IMR-90 (cell line): ENCODE measurements at regions not wholly inside any gene's neighbourhood (a gene's known extent, or its start where the extent isn't known, plus 50 kb on each side); places are given as distances from the start of the nearest gene placed in this dataset.
A peak's percentile ranks its signal among the peaks of the same experiment; 100 is the strongest.

Source experiments
- ATAC-seq: fragments of 200-7000 bp; cut with Tn5 transposase; 2 replicates; pipeline ENCODE4 v1.9.1; 2020; ENCODE audit warnings: low read depth, mild to moderate bottlenecking, moderate library complexity
- BruUV-seq: library from RNA; stranded (reverse); fragments of 400-500 nt; replicated peaks from 2 replicates; lab custom pipeline; 2021; lab: Mats Ljungman, UMichigan
- CTCF ChIA-PET: fragments of 300-600 bp; formaldehyde crosslinking; extraction: SDS; loops from one replicate; lab custom pipeline; 2021; ENCODE audit warnings: antibody characterized with exemption; lab: Yijun Ruan, JAX
- POLR2A ChIA-PET: fragments of 300-600 bp; sonication (Branson Sonifier 250); formaldehyde crosslinking; loops from one replicate; lab custom pipeline; 2022; ENCODE audit warnings: antibody characterized with exemption; ENCODE audit not compliant: unreplicated experiment; lab: Charles Lee
- DNase-seq: peaks from one replicate; pipeline ENCODE4 v3.0.0; 2013
- H2AFZ ChIP-seq: replicated peaks from 2 replicates; pipeline ENCODE3; 2013; ENCODE audit warnings: low read length, mild to moderate bottlenecking; ENCODE audit not compliant: poor library complexity
- H2AK5ac ChIP-seq: 2 replicates; pipeline ENCODE4 v1.6.1; 2013; ENCODE audit warnings: low read depth, low read length, inconsistent platforms
- H2AK9ac ChIP-seq: replicated peaks from 2 replicates; pipeline ENCODE3; 2013; ENCODE audit warnings: mild to moderate bottlenecking, low read depth, low read length, moderate library complexity; ENCODE audit not compliant: poor library complexity
- H2BK120ac ChIP-seq: 2 replicates; pipeline ENCODE4 v1.6.1; 2013; ENCODE audit warnings: low read depth, low read length, inconsistent platforms
- H2BK15ac ChIP-seq: 3 replicates; pipeline ENCODE4 v1.6.1; 2013; ENCODE audit warnings: low read depth, low read length, inconsistent platforms
- H2BK20ac ChIP-seq: 2 replicates; pipeline ENCODE4 v1.6.1; 2013; ENCODE audit warnings: low read depth, mild to moderate bottlenecking, inconsistent platforms, low read length, moderate library complexity
- H2BK5ac ChIP-seq: 2 replicates; pipeline ENCODE4 v1.6.1; 2013; ENCODE audit warnings: mild to moderate bottlenecking, low read depth, low read length, inconsistent platforms; ENCODE audit not compliant: poor library complexity, severe bottlenecking
- H3K14ac ChIP-seq: replicated peaks from 2 replicates; pipeline ENCODE4 v1.6.1; 2013; ENCODE audit warnings: low read depth, low read length, inconsistent platforms
- H3K18ac ChIP-seq: 2 replicates; pipeline ENCODE4 v1.6.1; 2013; ENCODE audit warnings: low read depth, low read length, control low read depth
- H3K23ac ChIP-seq: 2 replicates; pipeline ENCODE4 v1.6.1; 2013; ENCODE audit warnings: low read depth, low read length, inconsistent platforms
- H3K27ac ChIP-seq: 2 replicates; pipeline ENCODE4 v1.5.1; 2013; ENCODE audit warnings: mild to moderate bottlenecking, control low read depth, low read length; ENCODE audit not compliant: insufficient read depth
- H3K27me3 ChIP-seq: 2 replicates; pipeline ENCODE4 v1.6.1; 2013; ENCODE audit warnings: low read length; ENCODE audit not compliant: control insufficient read depth, insufficient read depth
- H3K36me3 ChIP-seq: 2 replicates; pipeline ENCODE4 v1.6.1; 2013; ENCODE audit warnings: low read length, mixed read lengths; ENCODE audit not compliant: control insufficient read depth, insufficient read depth
- H3K4ac ChIP-seq: 2 replicates; pipeline ENCODE4 v1.6.1; 2013; ENCODE audit warnings: low read depth, low read length, inconsistent platforms
- H3K4me1 ChIP-seq: 2 replicates; pipeline ENCODE4 v1.6.1; 2013; ENCODE audit warnings: low read length, mixed read lengths; ENCODE audit not compliant: control insufficient read depth, insufficient read depth
- H3K4me2 ChIP-seq: 2 replicates; pipeline ENCODE4 v1.6.1; 2013; ENCODE audit warnings: low read depth, mild to moderate bottlenecking, control low read depth, low read length, moderate library complexity
- H3K4me3 ChIP-seq: 2 replicates; pipeline ENCODE4 v1.5.1; 2013; ENCODE audit warnings: low read depth, mild to moderate bottlenecking, control low read depth, low read length, moderate library complexity; ENCODE audit not compliant: insufficient read depth
- H3K56ac ChIP-seq: 2 replicates; pipeline ENCODE4 v1.6.1; 2013; ENCODE audit warnings: low read length, inconsistent platforms; ENCODE audit not compliant: insufficient read depth; ENCODE audit errors: extremely low read depth
- H3K79me1 ChIP-seq, 2 experiments: 2 replicates each; pipeline ENCODE4 v1.6.1; 2013; ENCODE audit warnings: low read length in 2 of 2, inconsistent platforms in 1 of 2, low read depth in 1 of 2
- H3K9ac ChIP-seq: 2 replicates; pipeline ENCODE4 v1.6.1; 2013; ENCODE audit warnings: low read depth, low read length, control low read depth
- H3K9me1 ChIP-seq: 2 replicates; pipeline ENCODE4 v1.6.1; 2013; ENCODE audit warnings: low read length, inconsistent platforms; ENCODE audit not compliant: insufficient read depth
- H3K9me3 ChIP-seq: 2 replicates; pipeline ENCODE4 v1.6.1; 2013; ENCODE audit warnings: low read length; ENCODE audit not compliant: control insufficient read depth, insufficient read depth
- H4K20me1 ChIP-seq: 2 replicates; pipeline ENCODE4 v1.6.1; 2013; ENCODE audit warnings: low read length, inconsistent platforms; ENCODE audit not compliant: insufficient read depth
- H4K5ac ChIP-seq: 2 replicates; pipeline ENCODE4 v1.6.1; 2013; ENCODE audit warnings: mild to moderate bottlenecking, low read depth, low read length, control low read depth
- H4K8ac ChIP-seq, 2 experiments: 2 replicates each; pipeline ENCODE4 v1.6.1; 2013; ENCODE audit warnings: low read depth in 2 of 2, low read length in 2 of 2, control low read depth in 1 of 2, inconsistent platforms in 1 of 2
- H4K91ac ChIP-seq: 2 replicates; pipeline ENCODE4 v1.6.1; 2013; ENCODE audit warnings: low read depth, low read length, inconsistent platforms; ENCODE audit not compliant: insufficient read depth
- MAFK ChIP-seq: IDR thresholded peaks from 2 replicates; pipeline ENCODE4 v1.6.1; 2012; ENCODE audit warnings: low read depth, low read length, improper control_type of control experiment
- POLR2A ChIP-seq: IDR thresholded peaks from 2 replicates; pipeline ENCODE4 v1.6.1; 2012; ENCODE audit warnings: mild to moderate bottlenecking, low read depth, low read length
- WGBS, 2 experiments: methylation state at CpG; one replicate each; pipeline versions ENCODE4 v1.1.5 to v1.1.7; 2013; ENCODE audit warnings: missing lambda C conversion rate in 2 of 2; ENCODE audit not compliant: insufficient read length in 1 of 2; ENCODE audit errors: extremely low coverage in 2 of 2; 5-methylcytosine and 5-hydroxymethylcytosine counted together
- dilution Hi-C: fragments of 300-500 bp; cut with HindIII; formaldehyde crosslinking; loops from one replicate; pipeline ENCODE4 v1.14.3; 2018; ENCODE audit warnings: low sequenced_read_pairs; ENCODE audit not compliant: unreplicated experiment
- in situ Hi-C: fragments of 300-500 bp; cut with MboI; formaldehyde crosslinking; loops from 3 replicates; pipeline ENCODE4 v1.14.3; 2019; ENCODE audit warnings: low sequenced_read_pairs, inconsistent platforms, mixed read lengths
- intact Hi-C: fragments of 100-400 bp; cut with micrococcal nuclease; formaldehyde crosslinking; loops from 2 replicates; pipeline ENCODE4 v1.10.0; 2022

DNA sequence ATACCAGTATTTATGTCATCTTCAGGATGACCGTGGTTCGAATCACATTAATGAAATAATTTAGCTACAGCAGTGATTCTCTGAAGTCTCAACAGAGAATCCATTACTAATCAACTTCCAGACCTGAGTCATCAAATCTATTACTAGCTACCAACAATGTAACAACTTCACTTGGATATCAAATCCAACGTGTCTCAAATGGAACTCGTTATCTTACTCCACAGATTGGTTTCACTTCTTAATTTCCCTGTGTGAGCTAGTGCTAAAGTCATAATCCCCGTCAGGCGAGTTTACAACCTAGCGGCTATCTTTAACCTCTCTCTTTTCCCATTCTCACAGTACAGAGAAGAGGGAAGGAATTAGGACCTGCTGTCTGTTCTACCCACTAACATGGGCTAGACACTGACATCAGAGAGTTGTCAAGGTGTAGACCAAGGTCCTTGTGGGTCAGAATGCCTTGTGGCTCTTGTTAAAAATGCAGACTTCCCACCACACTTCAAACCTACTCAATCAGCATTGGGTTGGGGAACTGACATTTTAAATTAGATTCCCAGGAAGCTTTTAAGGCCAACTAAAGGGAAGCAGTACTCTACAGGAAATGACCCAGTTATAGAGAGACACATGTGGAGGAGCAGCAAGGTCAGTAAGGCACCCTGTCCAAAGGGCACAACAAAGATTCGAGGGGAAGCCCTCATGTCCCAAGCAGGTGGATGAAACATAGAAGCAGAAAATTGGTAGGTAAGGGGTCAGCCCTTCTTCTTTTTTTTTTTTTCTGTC is 57.3 kb upstream of the GSAP start:
- H2AFZ ChIP-seq = no peak overlapping the region
- peak; percentile 48; the same call in 1 of the 2 replicates for TF ChIP-seq MAFK
- TF ChIP-seq POLR2A = no peak
- no peak overlapping the region for H3K14ac ChIP-seq
- H3K23ac ChIP-seq = no peak overlapping the region
- no peaks in the 10 kb centered on the region for H3K27me3 ChIP-seq
- no TSS peak for BruUV-seq
- DNase-seq (peak; percentile 7), ATAC-seq (no peak)
- in situ Hi-C loops (no loop called here), dilution Hi-C loops (no loop called here), intact Hi-C loops (no loop called here)
- no peaks in the 10 kb centered on the region for H3K9me3 ChIP-seq
- ChIA-PET CTCF (no interaction called here), POLR2A (no interaction called here)
- H3K4ac ChIP-seq = no peak overlapping the region
- H2AK5ac ChIP-seq = 0 out of 2 replicates have a peak overlapping the region, but pooled peaks have one; percentile 65
- WGBS, 2 experiments = 85% methylated on average over 2 of the region's 8 CpGs; no CpG with 5 or more reads in 1 of the 2 experiments
- no peak overlapping the region for H4K5ac ChIP-seq
- no peaks in the 10 kb centered on the region for H3K4me1 ChIP-seq
- no peak overlapping the region for H3K4me2 ChIP-seq
- no peaks in the 10 kb centered on the region for H4K20me1 ChIP-seq
- H3K9me1 ChIP-seq = no peaks in the 10 kb centered on the region
- no peaks in the 10 kb centered on the region for H3K79me1 ChIP-seq
- no peak overlapping the region for H2AK9ac ChIP-seq
- no peak overlapping the region for H2BK20ac ChIP-seq
- H2BK120ac ChIP-seq = no peak overlapping the region
- no peak overlapping the region for H3K9ac ChIP-seq
- no peak overlapping the region for H3K18ac ChIP-seq
- H4K8ac ChIP-seq = no peak overlapping the region
- H3K36me3 ChIP-seq = no peaks in the 10 kb centered on the region
- no peak overlapping the region for H3K56ac ChIP-seq
- no peak overlapping the region; the same call in 2 of the 3 replicates for H2BK15ac ChIP-seq
- no peak overlapping the region for H3K4me3 ChIP-seq
- no peak overlapping the region for H2BK5ac ChIP-seq
- H4K91ac ChIP-seq = no peak overlapping the region
- H3K27ac ChIP-seq = no peak overlapping the region
